Endothelial cell of umbilical vein (primary cell): ENCODE measurements at regions not wholly inside any gene's neighbourhood (a gene's known extent, or its start where the extent isn't known, plus 50 kb on each side); places are given as distances from the start of the nearest gene placed in this dataset.

Experiments used
- BruUV-seq: library from RNA; stranded (reverse); fragments of 400-500 nt; replicated peaks from 2 replicates; lab custom pipeline; 2021; lab: Mats Ljungman, UMichigan
- CTCF ChIA-PET: fragments of 300-600, 350-600 bp; sonication (Branson Sonifier 250); formaldehyde crosslinking; loops from one replicate; lab custom pipeline; 2021; ENCODE audit warnings: antibody characterized with exemption, inconsistent platforms; lab: Charles Lee
- POLR2A ChIA-PET: fragments of 300-600, 350-600 bp; sonication (Branson Sonifier 250); formaldehyde crosslinking; loops from one replicate; lab custom pipeline; 2021; ENCODE audit warnings: antibody characterized with exemption, inconsistent platforms; lab: Charles Lee
- DNase-seq: peaks from one replicate; pipeline ENCODE4 v3.0.0-alpha.2; 2011; ENCODE audit warnings: low read depth, low spot score
- FAIRE-seq: peaks from 2 replicates; lab custom pipeline; 2011; peaks lifted over from hg19 to GRCh38; lab: Jason Lieb, UNC
- H2AFZ ChIP-seq: 2 replicates; pipeline ENCODE4 v1.6.0; 2012; ENCODE audit warnings: low read depth, low read length, control low read depth, inconsistent platforms
- H3K27ac ChIP-seq: 2 replicates; pipeline ENCODE4 v1.5.1; 2011; ENCODE audit warnings: low read depth, mild to moderate bottlenecking, control low read depth, low read length, moderate library complexity; ENCODE audit not compliant: insufficient read depth
- H3K27me3 ChIP-seq, 2 experiments: 2 replicates each; pipeline versions ENCODE4 v1.6.0 to v1.6.1; 2011; ENCODE audit warnings: low read length in 2 of 2, mixed read lengths in 1 of 2; ENCODE audit not compliant: control insufficient read depth in 2 of 2, insufficient read depth in 2 of 2
- H3K36me3 ChIP-seq, 2 experiments: 2 replicates in 1 of 2; 3 replicates in 1 of 2; pipeline ENCODE4 v1.5.1; 2011; ENCODE audit warnings: low read length in 2 of 2, mild to moderate bottlenecking in 1 of 2, moderate library complexity in 1 of 2; ENCODE audit not compliant: control insufficient read depth in 2 of 2, insufficient read depth in 2 of 2; ENCODE audit errors: extremely low read depth in 1 of 2
- H3K4me1 ChIP-seq: 3 replicates; pipeline ENCODE4 v1.5.1; 2011; ENCODE audit warnings: mild to moderate bottlenecking, low read length; ENCODE audit not compliant: control insufficient read depth, insufficient read depth; ENCODE audit errors: extremely low read depth
- H3K4me2 ChIP-seq: 2 replicates; pipeline ENCODE4 v1.6.1; 2011; ENCODE audit warnings: low read length, control low read depth, mixed read lengths; ENCODE audit not compliant: insufficient read depth
- H3K4me3 ChIP-seq, 3 experiments: fragments of 200-600 bp in 1 of 3; sonication (generic), shearing (Covaris generic) in 1 of 3; replicated peaks in 1 of 3; 2 replicates each; pipeline ENCODE4 v1.5.1; 2011 to 2016; ENCODE audit warnings: control low read depth in 3 of 3, low read length in 3 of 3, mild to moderate bottlenecking in 2 of 3, inconsistent platforms in 1 of 3, low read depth in 1 of 3, moderate library complexity in 1 of 3; ENCODE audit not compliant: insufficient read depth in 1 of 3
- H3K79me2 ChIP-seq: 2 replicates; pipeline ENCODE4 v1.6.0; 2012; ENCODE audit warnings: low read length, inconsistent platforms; ENCODE audit not compliant: control insufficient read depth, insufficient read depth
- H3K9ac ChIP-seq: replicated peaks from 2 replicates; pipeline ENCODE3; 2011; ENCODE audit warnings: low read length, control low read depth; ENCODE audit not compliant: insufficient read depth; ENCODE audit errors: extremely low read depth
- H3K9me1 ChIP-seq: replicated peaks from 3 replicates; pipeline ENCODE4 v1.6.0; 2011; ENCODE audit warnings: mild to moderate bottlenecking, low read length; ENCODE audit not compliant: control insufficient read depth, insufficient read depth; ENCODE audit errors: extremely low read depth
- H3K9me3 ChIP-seq: replicated peaks from 2 replicates; pipeline ENCODE4 v1.5.1; 2012; ENCODE audit warnings: low read length, inconsistent platforms; ENCODE audit not compliant: control insufficient read depth, insufficient read depth
- H4K20me1 ChIP-seq: replicated peaks from 2 replicates; pipeline ENCODE3; 2011; ENCODE audit warnings: mild to moderate bottlenecking, low read length; ENCODE audit not compliant: control insufficient read depth, insufficient read depth; ENCODE audit errors: extremely low read depth
- EZH2 ChIP-seq: IDR thresholded peaks from 2 replicates; pipeline ENCODE4 v1.6.1; 2012; ENCODE audit warnings: borderline replicate concordance, low read depth, mild to moderate bottlenecking, moderate library complexity, low read length, inconsistent platforms; ENCODE audit not compliant: severe bottlenecking
- GATA2 ChIP-seq: IDR thresholded peaks from 2 replicates; pipeline ENCODE4 v1.7.0; 2011; ENCODE audit warnings: low read depth, mild to moderate bottlenecking, moderate library complexity, mixed read lengths, low read length; ENCODE audit not compliant: insufficient read length, insufficient read depth
- JUN ChIP-seq: IDR thresholded peaks from 2 replicates; pipeline ENCODE4 v1.6.1; 2011; ENCODE audit warnings: borderline replicate concordance, low read depth; ENCODE audit not compliant: insufficient read length, insufficient read depth
- MYC ChIP-seq: IDR thresholded peaks from one replicate; pipeline ENCODE4 v1.6.1; 2011; ENCODE audit warnings: mild to moderate bottlenecking, low read depth, low read length
- POLR2A ChIP-seq: IDR thresholded peaks from 2 replicates; pipeline ENCODE4 v1.6.1; 2012; ENCODE audit warnings: low read depth, mild to moderate bottlenecking, control low read depth, low read length
- POLR2AphosphoS5 ChIP-seq: IDR thresholded peaks from 2 replicates; pipeline ENCODE4 v1.6.1; 2012; ENCODE audit warnings: low read depth, mild to moderate bottlenecking, control low read depth, low read length, moderate library complexity; ENCODE audit not compliant: insufficient read depth
- dilution Hi-C: fragments of 300-500 bp; cut with MboI; formaldehyde crosslinking; loops from one replicate; pipeline ENCODE4 v1.15.0; 2019; ENCODE audit warnings: low sequenced_read_pairs; ENCODE audit not compliant: extremely low pct_ligation_motif_present
- intact Hi-C: fragments of 100-400 bp; cut with micrococcal nuclease; formaldehyde crosslinking; loops from one replicate; pipeline ENCODE4 v1.10.0; 2022
- TF ChIP-seq, protein P1 (sequence below), 2 donors: IDR thresholded peaks; 1 replicate in 1 of 2; 2 replicates in 1 of 2; pipeline ENCODE4 v1.5.1; 2011; ENCODE audit warnings: low read length in 2 of 2, mild to moderate bottlenecking in 2 of 2, moderate library complexity in 2 of 2, control low read depth in 1 of 2, inconsistent platforms in 1 of 2, low read depth in 1 of 2; ENCODE audit not compliant: insufficient read depth in 1 of 2; ENCODE audit errors: extremely low read depth in 1 of 2
- TF ChIP-seq, protein P2 (sequence below): IDR thresholded peaks from 2 replicates; pipeline ENCODE4 v1.6.1; 2011; ENCODE audit not compliant: insufficient read depth, insufficient read length

DNA sequence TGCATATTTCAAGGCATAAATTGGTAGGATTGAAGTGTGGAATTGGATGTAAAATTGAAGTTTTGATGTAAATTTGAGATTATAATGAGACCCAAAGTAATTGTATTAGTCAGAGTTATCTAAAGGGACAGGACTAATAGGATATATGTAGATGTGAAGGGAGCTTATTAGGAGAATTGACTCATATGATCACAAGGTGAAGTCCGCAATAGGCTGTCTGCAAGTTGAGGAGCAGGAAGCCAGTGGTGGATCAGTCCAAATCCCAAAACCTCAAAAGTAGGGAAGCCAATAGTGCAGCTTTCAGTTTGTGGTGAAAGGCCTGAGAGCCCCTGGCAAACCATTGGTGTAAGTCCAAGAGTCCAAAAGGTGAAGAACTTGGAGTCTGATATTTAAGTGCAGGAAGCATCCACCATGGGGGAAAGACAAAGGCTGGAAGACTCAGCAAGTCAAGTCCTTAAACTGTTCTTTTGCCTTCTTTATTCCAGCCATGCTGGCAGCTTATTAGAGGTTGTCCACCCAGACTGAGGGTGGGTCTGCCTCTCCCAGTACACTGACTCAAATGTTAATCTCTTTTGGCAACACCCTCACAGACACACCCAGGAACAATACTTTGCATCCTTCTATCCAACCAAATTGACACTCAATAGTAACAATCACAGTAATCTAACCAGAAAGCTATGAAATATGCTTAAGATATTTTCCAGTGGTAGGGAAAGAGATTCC, 442.6 kb upstream of the PTCHD4 start:
- TF ChIP-seq POLR2AphosphoS5, result no peak
- no peak for TF ChIP-seq POLR2A
- TF ChIP-seq EZH2, result no peak
- no peak for TF ChIP-seq JUN
- TF ChIP-seq, protein P1, sequence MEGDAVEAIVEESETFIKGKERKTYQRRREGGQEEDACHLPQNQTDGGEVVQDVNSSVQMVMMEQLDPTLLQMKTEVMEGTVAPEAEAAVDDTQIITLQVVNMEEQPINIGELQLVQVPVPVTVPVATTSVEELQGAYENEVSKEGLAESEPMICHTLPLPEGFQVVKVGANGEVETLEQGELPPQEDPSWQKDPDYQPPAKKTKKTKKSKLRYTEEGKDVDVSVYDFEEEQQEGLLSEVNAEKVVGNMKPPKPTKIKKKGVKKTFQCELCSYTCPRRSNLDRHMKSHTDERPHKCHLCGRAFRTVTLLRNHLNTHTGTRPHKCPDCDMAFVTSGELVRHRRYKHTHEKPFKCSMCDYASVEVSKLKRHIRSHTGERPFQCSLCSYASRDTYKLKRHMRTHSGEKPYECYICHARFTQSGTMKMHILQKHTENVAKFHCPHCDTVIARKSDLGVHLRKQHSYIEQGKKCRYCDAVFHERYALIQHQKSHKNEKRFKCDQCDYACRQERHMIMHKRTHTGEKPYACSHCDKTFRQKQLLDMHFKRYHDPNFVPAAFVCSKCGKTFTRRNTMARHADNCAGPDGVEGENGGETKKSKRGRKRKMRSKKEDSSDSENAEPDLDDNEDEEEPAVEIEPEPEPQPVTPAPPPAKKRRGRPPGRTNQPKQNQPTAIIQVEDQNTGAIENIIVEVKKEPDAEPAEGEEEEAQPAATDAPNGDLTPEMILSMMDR (IDR thresholded peaks at IDR 0.05; ENCODE audit: extremely low read depth in 1 of 2, insufficient read depth in 1 of 2, low read depth in 1 of 2, low read length in 2 of 2), result no peak
- no peak for TF ChIP-seq MYC
- TF ChIP-seq, protein P2, sequence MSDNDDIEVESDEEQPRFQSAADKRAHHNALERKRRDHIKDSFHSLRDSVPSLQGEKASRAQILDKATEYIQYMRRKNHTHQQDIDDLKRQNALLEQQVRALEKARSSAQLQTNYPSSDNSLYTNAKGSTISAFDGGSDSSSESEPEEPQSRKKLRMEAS, result no peak
- TF ChIP-seq GATA2, result no peak
- no peak overlapping the region for H3K4me2 ChIP-seq
- no peaks in the 10 kb centered on the region for H3K9me1 ChIP-seq
- H3K27ac ChIP-seq, result no peak overlapping the region
- no peak overlapping the region for H3K9ac ChIP-seq
- no peak for FAIRE-seq
- H3K9me3 ChIP-seq, result no peaks in the 10 kb centered on the region
- ChIA-PET CTCF (no interaction called here), POLR2A (no interaction called here)
- no peak overlapping the region for H3K4me3 ChIP-seq
- dilution Hi-C loops, result no loop called here
- H3K79me2 ChIP-seq, result no peaks in the 10 kb centered on the region
- no TSS peak for BruUV-seq
- DNase-seq, result no peak
- no peaks in the 10 kb centered on the region for H3K27me3 ChIP-seq
- H2AFZ ChIP-seq, result no peak overlapping the region
- no peaks in the 10 kb centered on the region for H4K20me1 ChIP-seq
- intact Hi-C loops, result no loop called here
- no peaks in the 10 kb centered on the region for H3K36me3 ChIP-seq
- no peaks in the 10 kb centered on the region for H3K4me1 ChIP-seq
